NCI-H2107 treated with DMSO at 0.1 percent for 48 hours (cell line): ENCODE measurements at regions not wholly inside any gene's neighbourhood (a gene's known extent, or its start where the extent isn't known, plus 50 kb on each side); places are given as distances from the start of the nearest gene placed in this dataset.
"Not testable (repeated sequence)": the region's sequence is repeated elsewhere in the genome, so short reads cannot be mapped to it uniquely, and the experiment has no call there.

ENCODE experiments used
- DNase-seq: peaks from one replicate; lab custom pipeline; 2025; ENCODE audit not compliant: unreplicated experiment; lab: John Stamatoyannopoulos, UW

DNA sequence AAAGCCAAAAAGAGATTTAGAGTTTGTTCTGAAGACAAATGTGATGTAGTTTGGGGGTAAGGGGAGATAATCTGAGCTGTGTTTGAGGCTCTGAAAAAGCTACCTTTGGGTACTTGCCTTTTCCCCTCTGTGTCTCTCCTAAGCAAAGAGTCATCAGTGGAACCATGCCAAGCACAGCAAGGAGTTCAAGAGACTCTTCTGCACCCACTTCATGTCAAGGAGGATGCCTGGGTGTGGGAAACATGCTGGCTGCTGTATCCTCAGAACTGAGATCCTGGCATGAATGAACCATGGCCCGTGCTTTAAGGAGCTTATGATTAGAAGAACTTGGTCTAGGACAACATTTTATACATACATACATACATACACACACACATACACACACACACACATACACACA, 142.9 kb downstream of the NOC3L start:
- no peak for DNase-seq

DNA sequence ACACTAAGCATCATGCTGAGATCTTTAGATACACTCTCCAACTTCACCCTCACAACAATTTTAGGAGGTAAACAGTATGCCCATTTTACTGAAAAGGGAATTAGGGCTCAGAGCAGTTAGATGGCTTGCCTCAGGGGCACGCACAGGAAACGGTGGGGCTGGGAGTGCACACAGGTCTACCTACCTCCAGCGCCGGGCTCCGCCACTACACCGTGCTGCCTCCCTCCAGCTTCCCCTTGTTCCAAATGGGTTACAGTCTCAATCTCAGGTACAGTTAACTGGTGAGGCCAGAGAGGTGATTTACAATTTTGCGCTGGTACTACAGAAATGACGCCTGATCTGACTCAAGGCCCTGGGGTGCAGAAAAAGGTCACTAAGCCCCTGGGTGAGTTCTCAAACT, 142.0 kb downstream of the NOC3L start:
- no peak for DNase-seq

DNA sequence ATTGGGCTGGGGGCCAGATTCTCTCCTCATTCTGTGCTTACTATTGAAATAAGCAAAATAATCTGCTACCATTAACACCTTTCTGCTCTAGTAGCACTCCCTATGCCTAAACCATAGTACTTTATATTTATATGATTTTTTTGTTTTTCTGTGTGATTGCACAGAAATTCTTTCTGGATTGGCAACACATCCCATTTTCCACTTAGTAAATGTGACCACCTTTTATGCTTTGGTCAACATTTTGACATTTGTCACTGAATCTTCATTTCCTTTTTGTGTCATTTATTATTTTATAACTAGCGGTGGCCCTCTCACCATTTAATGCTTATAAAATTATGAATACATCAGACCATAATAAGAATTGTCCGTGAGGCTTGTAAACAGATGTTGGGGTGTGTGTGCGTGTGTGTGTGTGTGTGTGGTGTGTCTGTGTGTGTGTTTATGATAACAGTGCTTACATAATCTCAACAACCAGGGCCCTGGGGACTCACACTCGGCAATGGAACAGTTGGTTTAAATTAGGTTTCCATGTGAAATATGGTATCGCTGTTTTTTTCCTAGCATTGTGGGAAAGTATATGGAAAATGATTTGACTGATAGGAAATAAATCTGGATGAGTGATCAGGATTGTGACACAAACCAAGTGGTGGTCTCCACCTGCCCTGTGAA, 138.9 kb downstream of the NOC3L start:
- no peak for DNase-seq

DNA sequence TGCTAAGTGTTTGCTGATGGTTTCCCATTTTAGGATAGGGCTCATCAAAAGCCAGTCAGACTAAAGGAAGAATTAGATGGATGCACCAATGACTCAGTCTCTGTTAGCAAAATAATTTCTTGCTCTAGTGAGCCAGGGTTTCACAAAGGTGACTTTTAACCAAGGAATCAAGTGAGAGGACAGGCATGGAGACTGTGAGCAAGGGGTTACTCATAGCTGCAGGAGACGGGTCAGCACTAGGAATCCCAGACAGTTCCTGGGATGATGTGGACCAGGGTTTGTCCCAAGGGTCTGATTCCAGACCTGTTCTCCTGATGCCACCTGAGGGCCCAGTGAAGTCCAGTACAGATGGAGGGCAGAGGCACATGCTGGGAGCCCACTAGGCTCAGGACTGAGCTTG, 138.1 kb downstream of the NOC3L start:
- DNase-seq: no peak

DNA sequence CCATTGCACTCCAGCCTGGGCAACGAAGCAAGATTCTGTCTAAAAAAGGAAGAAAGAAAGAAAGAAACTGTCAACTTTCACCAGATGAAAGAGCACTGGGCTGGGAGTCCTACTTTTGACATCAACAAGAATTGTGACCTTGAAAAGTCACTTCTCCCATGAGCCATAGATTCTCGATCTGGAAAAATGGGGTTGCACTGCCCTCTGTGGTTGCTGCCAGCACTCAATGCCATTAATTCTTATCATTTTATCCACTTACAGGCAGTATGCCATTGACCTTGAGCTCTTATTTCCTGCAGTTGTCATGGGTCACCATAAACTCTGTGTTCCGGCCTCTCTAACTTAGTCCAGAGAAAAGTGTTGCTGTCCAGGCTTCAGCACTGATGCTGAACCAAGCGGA, 137.2 kb downstream of the NOC3L start:
- DNase-seq: no peak

DNA sequence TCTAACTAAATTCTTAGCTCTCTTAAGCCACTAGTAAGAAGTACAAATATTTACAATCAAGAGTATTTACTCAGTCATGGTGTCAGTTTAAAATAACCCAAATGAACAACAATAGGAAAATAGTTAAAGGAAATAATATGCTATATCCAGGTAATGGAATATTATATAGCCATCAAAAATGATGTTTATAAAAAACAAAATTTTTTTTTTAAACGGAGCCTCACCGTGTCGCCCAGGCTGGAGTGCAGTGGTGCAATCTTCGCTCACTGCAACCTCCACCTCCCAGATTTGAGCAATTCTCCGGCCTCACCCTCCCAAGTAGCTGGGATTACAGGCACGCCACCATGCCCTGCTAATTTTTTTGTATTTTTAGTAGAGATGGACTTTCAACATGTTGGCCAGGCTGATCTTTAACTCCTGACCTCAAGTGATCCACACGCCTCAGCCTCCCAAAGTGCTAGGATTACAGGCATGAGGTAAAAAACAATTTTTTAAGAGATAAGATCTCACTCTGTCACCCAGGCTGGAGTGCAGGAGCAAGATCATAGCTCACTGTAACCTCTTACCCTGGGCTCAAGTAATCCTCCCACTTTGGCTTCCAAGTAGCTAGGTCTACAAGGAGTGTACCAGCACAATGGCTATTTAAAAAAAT, 132.5 kb downstream of the NOC3L start:
- no peak for DNase-seq

DNA sequence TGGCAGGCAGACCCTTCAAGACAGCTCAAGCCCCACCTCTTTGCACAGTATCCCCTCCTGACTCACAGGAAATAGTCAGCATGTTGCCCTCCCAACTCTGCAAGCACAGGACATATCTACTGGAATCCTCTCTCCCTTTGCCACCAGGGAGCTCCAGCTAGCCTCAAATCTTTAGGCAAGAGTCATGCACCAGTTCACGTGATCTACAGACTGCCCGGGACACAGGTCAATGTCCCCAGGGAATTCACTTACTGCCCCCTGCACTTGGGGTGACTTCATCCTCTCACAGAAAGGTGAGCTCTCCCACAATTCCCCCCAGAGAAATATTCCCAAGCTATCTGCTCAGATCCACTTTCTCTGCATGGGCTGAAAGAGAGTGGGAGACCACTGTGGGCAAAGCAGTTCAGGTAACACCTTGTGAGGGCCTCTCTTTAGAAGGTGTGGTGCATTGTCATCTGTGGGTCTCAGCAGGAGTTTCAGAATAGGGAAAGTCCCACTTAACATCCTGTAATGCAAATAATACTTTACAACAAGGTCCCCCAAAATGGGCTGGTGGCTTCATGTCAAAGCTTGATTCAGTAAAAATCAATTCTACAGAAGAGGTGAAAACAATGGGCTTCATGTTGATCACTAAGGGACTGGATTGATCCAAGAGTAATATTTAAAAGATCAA, 129.9 kb downstream of the NOC3L start:
- DNase-seq: no peak

DNA sequence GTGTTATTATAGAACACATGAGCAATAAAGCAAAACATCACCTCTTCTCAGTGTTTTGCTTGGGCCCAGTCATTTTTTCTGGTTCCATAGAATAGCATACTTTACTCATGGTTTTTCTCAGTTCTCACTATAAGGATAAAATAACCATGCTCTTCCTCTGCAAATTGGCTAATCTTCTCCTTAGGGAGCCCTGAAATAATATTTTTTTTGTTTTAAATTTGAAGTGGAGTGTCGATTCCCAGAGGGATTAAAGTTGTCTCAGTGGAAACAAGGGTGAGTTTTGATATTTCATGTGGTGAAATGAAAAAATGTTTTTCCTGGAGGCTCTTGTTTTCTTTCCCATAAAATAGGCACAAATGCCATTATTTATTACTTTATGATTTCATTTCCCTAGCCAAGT, 127.3 kb downstream of the NOC3L start:
- DNase-seq: no peak

DNA sequence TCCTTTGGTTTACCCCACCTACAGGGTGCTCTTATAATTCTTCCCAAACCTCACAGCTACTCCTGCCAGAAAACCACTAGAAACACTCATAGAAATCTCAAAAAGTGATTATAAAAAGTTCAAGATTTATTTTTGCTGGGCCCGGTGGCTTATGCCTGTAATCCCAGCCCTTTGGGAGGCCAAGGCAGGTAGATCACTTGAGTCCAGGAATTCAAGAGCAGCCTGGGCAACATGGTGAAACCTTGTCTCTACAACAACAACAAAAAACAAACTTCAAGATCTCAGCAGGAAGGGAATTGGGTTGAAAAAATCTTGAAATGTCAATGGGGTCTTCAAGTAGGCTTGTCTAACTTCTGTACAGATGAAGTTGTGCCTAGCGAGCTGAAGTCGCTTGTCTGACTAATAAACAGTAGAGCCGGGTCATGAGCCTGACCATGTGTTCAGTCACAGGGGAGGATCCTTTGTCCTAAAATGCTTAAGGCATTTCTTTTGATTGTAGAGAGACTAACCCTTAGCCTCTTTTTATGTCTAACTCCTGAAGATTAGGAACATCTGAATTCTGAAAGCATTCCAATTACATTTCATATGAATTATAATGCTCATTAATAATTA, 124.6 kb downstream of the NOC3L start:
- DNase-seq: no peak

DNA sequence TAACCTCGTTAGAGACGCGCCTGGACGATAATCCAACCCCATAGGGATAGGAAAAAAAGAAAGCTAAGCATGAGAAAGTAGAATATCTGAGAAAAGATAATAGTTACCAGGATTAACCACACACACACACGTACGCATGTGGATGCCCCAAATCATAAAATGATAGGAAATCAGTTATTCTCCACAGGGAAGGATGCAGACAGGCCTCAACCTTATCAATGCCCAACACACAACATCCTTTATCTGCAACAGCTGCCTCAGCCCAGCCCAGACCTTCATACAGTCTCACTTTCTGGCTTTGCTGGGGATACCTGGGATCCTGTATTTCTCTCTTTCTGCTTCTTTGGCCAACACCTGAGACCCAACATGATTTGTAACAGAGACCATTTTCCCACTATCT, 123.0 kb downstream of the NOC3L start:
- DNase-seq: no peak

DNA sequence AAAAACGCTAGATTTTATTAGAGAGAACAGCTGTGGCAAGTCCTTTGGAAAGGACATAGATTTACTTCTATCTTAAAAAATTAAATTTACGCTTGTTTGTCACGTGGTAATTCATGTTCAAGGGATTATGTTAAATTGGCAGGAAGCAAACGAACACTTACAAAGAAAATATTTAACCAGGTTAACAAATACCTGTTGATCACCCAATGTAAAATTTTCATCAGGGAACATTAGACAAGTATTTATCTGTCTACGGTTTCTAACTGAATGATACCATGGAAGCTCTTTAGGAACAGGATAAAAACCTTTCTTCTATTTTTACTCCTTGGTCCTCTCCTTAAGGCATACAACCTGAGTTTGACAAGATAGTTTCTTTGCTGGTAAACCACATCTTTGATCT, 122.2 kb downstream of the NOC3L start:
- DNase-seq: no peak

DNA sequence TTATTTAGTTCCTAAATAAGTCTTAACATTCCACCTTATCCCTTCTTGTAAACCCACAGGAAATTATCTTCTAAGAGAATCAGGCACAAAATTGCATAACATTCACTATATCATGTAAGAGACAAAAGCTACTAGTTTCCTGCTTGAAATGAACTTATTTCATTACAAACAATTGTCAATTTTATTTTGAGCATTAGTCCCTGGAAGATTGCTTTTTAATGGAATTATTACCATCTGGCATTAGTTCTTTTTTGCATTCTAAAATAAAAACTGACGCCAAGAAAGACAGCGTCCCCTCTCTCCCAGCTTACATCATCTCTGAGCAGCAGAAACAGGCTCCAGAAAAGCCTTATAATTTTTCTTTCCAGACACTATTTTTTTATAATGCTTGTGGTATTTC, 121.8 kb downstream of the NOC3L start:
- no peak for DNase-seq

DNA sequence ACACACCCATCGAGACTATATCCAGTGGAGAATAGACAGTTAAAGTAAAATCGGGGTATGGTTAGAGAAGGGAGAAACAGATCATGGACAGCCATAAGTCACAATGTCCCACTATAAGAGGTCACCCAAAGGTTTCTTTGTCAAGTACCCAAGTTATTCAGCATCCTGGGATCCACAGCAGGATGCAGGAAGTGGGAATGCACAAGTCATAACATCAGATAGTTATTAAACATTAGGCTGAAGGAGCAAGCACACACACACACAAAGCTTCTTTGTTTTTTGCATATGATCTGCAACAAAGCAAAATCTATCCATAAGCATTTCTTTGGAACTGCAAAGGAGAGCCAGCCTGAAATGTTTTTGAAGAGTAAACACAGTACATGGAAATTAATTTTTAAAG, 111.6 kb downstream of the NOC3L start:
- no peak for DNase-seq

DNA sequence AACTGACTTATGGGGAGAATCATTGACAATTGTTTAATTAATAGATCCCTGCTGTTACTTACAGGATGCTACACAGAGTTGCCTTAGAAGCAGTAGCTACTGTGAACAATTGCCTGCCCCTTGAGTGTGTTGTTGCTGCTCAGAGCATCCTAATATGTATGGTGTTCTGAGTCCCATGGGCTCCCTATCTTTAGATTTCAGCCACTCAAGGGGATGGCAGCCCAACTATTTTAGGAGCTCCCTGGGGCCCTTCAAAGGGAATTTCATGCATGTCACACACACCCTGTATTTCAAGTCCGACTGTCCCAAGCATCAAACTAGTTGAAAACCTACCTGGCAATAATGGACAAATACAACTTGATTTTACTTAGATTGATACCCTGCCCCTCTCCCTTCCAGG, 111.2 kb downstream of the NOC3L start:
- no peak for DNase-seq

DNA sequence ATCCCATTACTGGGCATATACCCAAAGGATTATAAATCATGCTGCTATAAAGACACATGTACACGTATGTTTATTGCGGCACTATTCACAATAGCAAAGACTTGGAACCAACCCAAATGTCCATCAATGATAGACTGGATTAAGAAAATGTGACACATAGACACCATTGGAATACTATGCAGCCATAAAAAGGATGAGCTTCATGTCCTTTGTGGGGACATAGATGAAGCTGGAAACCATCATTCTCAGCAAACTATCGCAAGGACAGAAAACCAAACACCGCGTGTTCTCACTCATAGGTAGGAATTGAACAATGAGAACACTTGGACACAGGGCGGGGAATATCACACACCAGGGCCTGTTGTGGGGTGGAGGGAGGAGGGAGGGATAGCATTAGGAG, 105.3 kb downstream of the NOC3L start:
- DNase-seq: not testable (repeated sequence)

DNA sequence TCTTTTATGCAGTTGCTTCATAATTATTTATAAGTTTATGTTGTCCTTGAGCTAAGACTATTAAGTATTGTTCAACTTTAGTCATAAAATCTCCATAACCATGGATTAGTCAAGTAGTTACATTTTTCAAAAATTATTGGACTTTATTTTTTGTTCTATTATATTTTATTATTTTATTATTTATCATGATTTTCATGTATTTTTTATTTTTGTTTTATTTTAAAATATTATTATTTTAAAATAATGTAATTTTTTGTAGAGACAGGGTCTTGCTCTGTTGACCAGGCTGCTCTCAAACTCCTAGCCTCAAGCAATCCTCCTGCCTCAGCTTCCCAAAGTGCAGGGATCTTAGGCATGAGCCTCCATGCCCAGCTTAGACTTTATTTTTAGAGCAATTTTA, 102.3 kb downstream of the NOC3L start:
- no peak for DNase-seq

DNA sequence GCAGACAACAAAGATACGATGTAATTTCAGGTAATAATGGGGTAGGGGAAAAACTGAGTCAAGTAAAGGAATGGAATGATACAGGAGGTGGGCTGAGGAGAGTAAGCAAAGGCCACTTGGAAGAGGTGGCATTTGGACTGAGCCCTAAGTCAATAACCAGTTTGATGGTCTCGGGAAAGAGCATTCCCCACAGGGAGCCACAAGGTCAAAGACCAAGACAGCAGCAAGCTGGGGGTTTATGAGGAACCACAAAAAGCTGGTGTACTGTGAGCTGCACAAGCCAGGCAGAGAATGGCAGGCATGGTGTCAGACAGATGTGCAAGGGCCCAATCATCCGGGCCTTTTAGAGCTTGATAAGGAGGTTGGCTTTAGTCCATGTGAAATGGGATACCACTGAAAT, 98.7 kb downstream of the NOC3L start:
- DNase-seq: no peak

DNA sequence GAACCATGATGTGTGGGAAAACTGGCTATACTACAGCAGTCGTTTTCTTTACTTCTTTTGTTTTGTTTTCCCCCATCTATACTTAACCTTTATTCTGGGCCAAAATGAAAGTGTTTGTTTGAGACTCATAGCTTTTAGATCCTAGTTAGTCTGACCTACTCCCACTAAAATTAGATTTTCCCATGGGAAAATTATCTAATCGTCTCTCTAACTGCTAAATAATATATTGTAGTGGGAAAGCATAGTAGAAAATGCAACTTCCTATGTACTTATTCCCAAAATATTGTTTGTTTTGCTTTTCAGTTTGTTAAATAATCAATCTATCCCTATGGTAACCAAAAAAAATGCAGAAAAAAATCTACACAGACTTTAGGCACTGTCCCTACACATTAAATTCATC, 96.6 kb downstream of the NOC3L start:
- DNase-seq: no peak

DNA sequence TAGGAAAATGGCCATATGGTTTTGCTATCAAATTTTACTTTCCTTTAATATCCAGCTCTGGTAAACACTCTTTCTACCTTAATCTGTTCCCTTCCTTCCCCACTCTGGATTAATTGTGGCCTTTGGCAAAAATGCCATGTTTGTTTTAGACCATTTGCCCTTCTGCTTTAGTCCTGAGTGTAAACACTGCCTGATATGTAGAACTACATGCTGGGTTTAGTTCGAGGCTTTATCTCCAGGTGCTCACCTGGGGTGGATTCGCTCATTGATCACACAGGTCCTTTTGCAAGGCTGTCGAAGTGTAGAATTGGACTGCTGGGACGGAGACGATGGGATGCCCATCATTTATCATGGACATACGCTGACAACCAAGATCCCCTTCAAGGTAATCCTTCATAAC, 94.1 kb downstream of the NOC3L start:
- no peak for DNase-seq

DNA sequence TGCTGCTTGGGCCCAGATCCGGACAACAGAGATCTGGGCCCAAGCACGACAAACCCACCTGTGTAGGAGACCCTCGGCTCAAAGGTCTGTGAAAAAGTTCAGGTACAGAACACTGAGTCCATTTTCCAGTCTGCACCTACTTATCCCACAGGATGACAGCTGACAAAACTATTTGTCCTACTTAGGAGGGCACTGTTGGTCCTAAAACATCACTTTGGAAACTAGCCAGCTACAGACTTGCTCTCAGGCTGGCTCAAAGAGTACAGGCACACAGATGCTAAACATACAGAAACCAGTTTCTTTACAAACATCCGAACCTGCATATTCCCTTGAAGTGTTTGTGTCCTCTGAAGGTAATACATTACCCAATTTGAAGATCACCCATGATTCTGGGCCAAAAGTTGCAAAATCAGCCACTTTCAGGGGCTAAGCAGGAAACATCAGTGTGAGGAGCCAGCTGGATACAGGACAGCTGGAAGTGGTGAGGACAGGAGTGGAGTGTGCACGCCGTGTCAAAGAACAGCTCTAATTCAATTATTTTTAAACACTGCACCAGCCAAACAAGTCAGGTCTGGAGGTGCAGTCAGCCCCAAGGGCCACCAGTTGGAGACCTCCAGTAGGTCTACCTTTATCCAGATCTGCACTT, 88.5 kb downstream of the NOC3L start:
- DNase-seq: no peak

DNA sequence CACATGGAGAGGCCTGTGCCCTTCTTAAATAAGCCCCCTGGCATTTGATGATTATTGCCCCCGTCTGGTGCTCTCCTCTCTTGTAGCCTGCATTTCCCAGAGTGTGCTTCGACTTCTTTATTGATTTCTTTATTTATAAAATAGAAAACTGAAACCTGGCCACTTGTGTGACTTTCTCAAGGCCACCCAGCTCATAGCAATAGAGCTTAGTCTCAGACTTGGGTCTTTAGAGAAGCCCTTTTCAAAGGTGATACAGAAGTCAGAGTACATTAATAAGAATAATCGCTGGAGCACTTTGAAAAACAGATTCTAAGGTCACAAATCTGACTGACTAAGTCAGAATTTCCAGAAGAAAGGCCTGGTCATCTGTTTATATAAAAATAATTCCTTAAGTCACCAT, 86.6 kb downstream of the NOC3L start:
- no peak for DNase-seq

DNA sequence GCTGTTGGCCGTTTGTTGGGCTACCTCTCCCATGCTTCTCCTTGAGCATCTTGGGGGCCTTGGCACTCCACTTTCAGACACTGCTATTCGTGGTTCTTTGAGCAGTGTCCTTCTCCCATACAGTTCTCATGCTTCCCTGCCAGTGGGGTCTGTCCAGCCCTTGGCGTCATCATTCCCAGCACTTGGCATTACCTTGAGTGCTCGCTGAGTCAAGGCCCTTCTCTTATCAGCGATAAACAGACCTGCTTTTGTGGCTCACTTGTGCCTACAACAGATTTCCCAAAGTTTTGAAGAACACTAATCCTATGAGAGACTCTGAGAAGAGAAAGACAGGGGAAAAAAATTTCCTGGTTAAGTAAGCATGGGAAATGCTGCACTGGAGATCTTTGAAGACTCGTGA, 85.3 kb downstream of the NOC3L start:
- DNase-seq: no peak
